Neural crest cell (in vitro differentiated cells): ENCODE measurements at regions not wholly inside any gene's neighbourhood (a gene's known extent, or its start where the extent isn't known, plus 50 kb on each side); places are given as distances from the start of the nearest gene placed in this dataset.

ENCODE experiments used
- DNase-seq: peaks from one replicate; pipeline ENCODE4 v3.0.0; 2021; ENCODE audit warnings: low read depth, mixed read lengths, low spot score
- H3K27ac Mint-ChIP-seq: one replicate; pipeline ENCODE4 v1.8.0; 2021; ENCODE audit warnings: mild to moderate bottlenecking, mixed read lengths; ENCODE audit not compliant: unreplicated experiment
- H3K27me3 Mint-ChIP-seq: 2 replicates; pipeline ENCODE4 v1.8.0; 2021; ENCODE audit warnings: low read depth, mild to moderate bottlenecking, mixed read lengths
- H3K36me3 Mint-ChIP-seq: 2 replicates; pipeline ENCODE4 v1.8.0; 2021; ENCODE audit warnings: low read depth, mild to moderate bottlenecking, mixed read lengths
- H3K4me1 Mint-ChIP-seq: 2 replicates; pipeline ENCODE4 v1.8.0; 2021; ENCODE audit warnings: mixed read lengths
- H3K4me3 Mint-ChIP-seq: one replicate; pipeline ENCODE4 v1.8.0; 2021; ENCODE audit warnings: mild to moderate bottlenecking, mixed read lengths
- H3K9me3 Mint-ChIP-seq: 2 replicates; pipeline ENCODE4 v1.8.0; 2021; ENCODE audit warnings: mixed read lengths
- TF ChIP-seq, protein P1 (sequence below): fragments of 200-600 bp; sonication (generic); conservative IDR thresholded peaks from 2 replicates; pipeline ENCODE4 v1.5.0; 2021; ENCODE audit warnings: antibody characterized with exemption, mild to moderate bottlenecking

DNA sequence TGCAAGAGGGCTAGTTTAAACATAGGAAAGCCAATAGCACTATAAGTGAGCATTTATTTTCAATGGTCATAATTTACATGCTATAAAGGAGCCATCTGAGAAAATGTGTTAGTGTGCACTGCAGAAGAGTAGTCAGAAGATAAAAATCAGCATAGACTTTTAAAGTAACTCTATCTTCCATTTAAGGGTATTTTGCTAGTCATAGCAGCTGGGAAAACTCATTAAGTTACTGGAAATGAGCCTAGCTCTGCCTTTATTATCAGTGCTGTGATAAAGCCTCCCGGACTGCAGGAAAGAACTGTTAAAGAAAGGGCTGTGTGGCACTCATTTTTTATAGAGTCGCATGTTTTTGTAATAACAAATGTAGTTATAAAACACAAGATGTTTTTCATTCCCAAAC, 825.8 kb upstream of the POM121L12 start:
- Mint-ChIP-seq H3K27me3 (no peaks in the 10 kb centered on the region), H3K4me1 (no peaks in the 10 kb centered on the region), H3K36me3 (no peaks in the 10 kb centered on the region), H3K27ac (no peak overlapping the region), H3K9me3 (no peaks in the 10 kb centered on the region), H3K4me3 (no peak overlapping the region)
- TF ChIP-seq, protein P1, sequence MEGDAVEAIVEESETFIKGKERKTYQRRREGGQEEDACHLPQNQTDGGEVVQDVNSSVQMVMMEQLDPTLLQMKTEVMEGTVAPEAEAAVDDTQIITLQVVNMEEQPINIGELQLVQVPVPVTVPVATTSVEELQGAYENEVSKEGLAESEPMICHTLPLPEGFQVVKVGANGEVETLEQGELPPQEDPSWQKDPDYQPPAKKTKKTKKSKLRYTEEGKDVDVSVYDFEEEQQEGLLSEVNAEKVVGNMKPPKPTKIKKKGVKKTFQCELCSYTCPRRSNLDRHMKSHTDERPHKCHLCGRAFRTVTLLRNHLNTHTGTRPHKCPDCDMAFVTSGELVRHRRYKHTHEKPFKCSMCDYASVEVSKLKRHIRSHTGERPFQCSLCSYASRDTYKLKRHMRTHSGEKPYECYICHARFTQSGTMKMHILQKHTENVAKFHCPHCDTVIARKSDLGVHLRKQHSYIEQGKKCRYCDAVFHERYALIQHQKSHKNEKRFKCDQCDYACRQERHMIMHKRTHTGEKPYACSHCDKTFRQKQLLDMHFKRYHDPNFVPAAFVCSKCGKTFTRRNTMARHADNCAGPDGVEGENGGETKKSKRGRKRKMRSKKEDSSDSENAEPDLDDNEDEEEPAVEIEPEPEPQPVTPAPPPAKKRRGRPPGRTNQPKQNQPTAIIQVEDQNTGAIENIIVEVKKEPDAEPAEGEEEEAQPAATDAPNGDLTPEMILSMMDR, result no peak
- no peak for DNase-seq

DNA sequence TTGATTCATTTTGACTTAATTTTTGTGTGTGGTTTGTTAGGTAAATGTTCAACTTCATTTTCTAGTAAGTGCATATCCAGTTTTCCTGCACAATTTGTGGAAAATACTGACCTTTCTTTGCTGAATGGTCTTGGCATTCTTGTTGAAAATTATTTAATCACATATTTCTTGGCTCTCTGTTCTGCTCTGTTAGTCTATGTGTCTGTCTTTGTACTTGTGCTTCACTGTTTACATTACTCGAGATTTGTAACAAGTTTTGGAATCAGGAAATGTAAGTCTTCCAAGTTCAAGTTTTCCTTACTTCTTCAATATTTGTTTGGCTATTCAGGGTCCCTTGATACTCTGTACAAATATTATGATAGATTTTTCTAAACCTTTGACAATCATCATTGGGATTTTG, 838.2 kb upstream of the POM121L12 start:
- H3K27ac Mint-ChIP-seq, result no peak overlapping the region
- no peaks in the 10 kb centered on the region for H3K36me3 Mint-ChIP-seq
- DNase-seq, result no peak
- no peaks in the 10 kb centered on the region for H3K4me1 Mint-ChIP-seq
- TF ChIP-seq, protein P1, result no peak
- H3K4me3 Mint-ChIP-seq, result no peak overlapping the region
- no peaks in the 10 kb centered on the region for H3K9me3 Mint-ChIP-seq
- no peaks in the 10 kb centered on the region for H3K27me3 Mint-ChIP-seq

DNA sequence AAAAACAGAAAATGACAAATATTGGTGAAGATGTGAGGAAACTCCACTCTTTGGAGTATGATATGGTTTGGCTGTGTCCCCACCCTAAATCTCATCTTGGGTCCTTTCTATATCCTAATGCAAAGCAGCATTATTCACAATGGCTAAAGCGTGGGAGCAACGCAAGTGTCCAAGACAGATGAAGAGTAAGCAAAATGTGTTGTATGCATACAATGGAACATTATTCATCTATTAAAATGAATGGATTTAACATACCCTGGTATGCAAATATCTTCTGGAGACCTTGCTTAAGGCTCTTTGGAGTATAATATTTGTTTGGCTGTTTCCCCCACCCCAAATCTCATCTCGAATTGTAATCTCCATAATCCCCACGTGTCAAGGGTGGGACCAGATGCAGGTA, 839.8 kb upstream of the POM121L12 start:
- H3K9me3 Mint-ChIP-seq, result peaks cover 2% of the 10 kb centered on the region
- H3K36me3 Mint-ChIP-seq, result no peaks in the 10 kb centered on the region
- H3K4me1 Mint-ChIP-seq, result no peaks in the 10 kb centered on the region

DNA sequence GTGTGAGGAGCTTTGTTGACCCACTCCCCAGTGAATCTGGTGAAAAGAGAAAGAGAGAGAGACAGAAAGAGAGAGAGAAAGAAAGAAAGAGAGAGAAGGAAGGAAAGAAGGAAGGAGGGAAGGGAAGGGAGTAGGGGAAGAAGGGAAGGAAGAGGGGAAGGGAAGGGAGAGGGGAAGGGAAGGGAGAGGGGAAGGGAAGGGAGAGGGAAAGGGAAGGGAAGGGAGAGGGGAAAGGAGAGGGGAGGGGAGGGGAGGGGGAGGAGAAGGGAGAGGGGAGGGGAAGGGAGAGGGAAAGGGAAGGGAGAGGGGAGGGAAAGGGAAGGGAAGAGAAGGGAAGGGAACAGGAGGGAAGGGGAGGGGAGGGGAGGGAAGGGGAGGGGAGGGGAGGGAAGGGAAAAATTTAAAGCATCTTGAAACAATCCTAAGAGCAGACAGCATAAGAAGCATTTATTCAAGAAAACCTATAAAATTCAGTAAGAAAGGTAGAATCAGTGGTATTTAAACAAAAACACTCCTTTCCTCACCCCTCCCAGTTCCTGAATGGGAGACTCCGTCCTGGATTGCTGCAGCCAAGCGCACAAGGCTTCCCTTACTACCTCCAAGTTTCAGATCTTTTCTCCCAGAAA, 846.2 kb upstream of the POM121L12 start:
- no peaks in the 10 kb centered on the region for H3K4me1 Mint-ChIP-seq
- no peak overlapping the region for H3K4me3 Mint-ChIP-seq
- peaks cover 16% of the 10 kb centered on the region for H3K9me3 Mint-ChIP-seq
- no peak overlapping the region for H3K27ac Mint-ChIP-seq
- peaks cover 3% of the 10 kb centered on the region for H3K36me3 Mint-ChIP-seq
- H3K27me3 Mint-ChIP-seq, result no peaks in the 10 kb centered on the region
- no peak for DNase-seq
- TF ChIP-seq, protein P1, result no peak

More for the DNA sequence above, 839.8 kb upstream of the POM121L12 start:
- DNase-seq, result no peak
- H3K4me3 Mint-ChIP-seq, result no peak overlapping the region
- no peak overlapping the region for H3K27ac Mint-ChIP-seq
- H3K27me3 Mint-ChIP-seq, result no peaks in the 10 kb centered on the region
- TF ChIP-seq, protein P1, result no peak

DNA sequence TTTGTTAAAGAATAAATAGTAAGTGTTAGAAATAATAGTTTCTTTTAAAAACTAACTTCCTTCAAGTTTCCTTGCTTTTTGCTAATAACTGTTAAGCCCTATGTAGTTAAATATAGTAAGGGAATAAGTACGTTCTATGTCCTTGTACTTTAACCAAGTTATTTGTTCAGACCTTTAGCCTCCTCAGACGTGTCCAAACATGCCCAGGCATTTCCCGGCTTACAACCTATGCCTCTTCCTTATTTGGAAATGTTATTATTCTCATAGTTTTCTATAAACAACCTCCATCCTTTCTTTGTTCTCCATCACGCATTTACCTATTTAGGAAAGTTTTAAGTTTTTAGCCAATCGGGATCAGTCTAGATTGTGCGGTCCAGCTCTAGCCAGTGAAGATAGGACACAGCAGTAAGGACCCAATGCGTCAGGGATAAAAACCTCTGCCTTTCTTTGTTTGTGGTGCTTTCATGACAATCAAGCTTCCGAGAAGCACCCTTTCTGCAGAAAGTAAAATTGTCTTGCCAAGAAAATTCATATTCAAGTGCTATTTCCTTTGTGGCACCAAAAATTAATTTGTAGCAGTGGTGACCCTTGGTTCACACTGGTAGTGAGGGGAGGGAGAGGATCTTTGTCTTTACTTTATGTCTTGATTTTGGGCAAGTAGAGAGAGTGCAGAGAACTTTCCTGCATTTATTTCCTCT, 851.3 kb upstream of the POM121L12 start:
- peaks cover 3% of the 10 kb centered on the region for H3K36me3 Mint-ChIP-seq
- H3K27me3 Mint-ChIP-seq, result no peaks in the 10 kb centered on the region
- H3K9me3 Mint-ChIP-seq, result peaks cover 11% of the 10 kb centered on the region
- no peaks in the 10 kb centered on the region for H3K4me1 Mint-ChIP-seq
- no peak overlapping the region for H3K4me3 Mint-ChIP-seq
- H3K27ac Mint-ChIP-seq, result peak overlapping the region; percentile 60
- TF ChIP-seq, protein P1, result no peak
- no peak for DNase-seq
